GM21526 (cell line): ENCODE measurements at regions not wholly inside any gene's neighbourhood (a gene's known extent, or its start where the extent isn't known, plus 50 kb on each side); places are given as distances from the start of the nearest gene placed in this dataset.

Experiments
- ATAC-seq: cut with Tn5 transposase; IDR thresholded peaks from one replicate; pipeline ENCODE4 v1.9.1; 2021; ENCODE audit warnings: moderate library complexity; ENCODE audit not compliant: unreplicated experiment, low FRiP score

GRCh38 chr1:87937831-87938395 is 609.2 kb downstream of the LMO4 start:
- no peak for ATAC-seq

- no peak for ATAC-seq
Measured at GRCh38 chr1:87938631-87939030, 610.0 kb downstream of the LMO4 start.

GRCh38 chr1:87939444-87939843 is 610.8 kb downstream of the LMO4 start:
- ATAC-seq: no peak

GRCh38 chr1:87940421-87940820 is 611.7 kb downstream of the LMO4 start:
- ATAC-seq: no peak

GRCh38 chr1:87941337-87941946 is 612.8 kb downstream of the LMO4 start:
- ATAC-seq: no peak

GRCh38 chr1:87942165-87942564 is 613.5 kb downstream of the LMO4 start:
- no peak for ATAC-seq

GRCh38 chr1:87949711-87950110 is 621.0 kb downstream of the LMO4 start:
- no peak for ATAC-seq

- ATAC-seq: no peak
Measured at GRCh38 chr1:87950369-87950768, 621.7 kb downstream of the LMO4 start.

GRCh38 chr1:87951409-87951808 is 622.7 kb downstream of the LMO4 start:
- no peak for ATAC-seq

- no peak for ATAC-seq
Measured at GRCh38 chr1:87951852-87952251, 623.2 kb downstream of the LMO4 start.

- no peak for ATAC-seq
Measured at GRCh38 chr1:87953121-87953520, 624.4 kb downstream of the LMO4 start.

- peak; percentile 78 for ATAC-seq
Measured at GRCh38 chr1:87953732-87954344, 625.2 kb downstream of the LMO4 start.

- no peak for ATAC-seq
Measured at GRCh38 chr1:87955038-87955437, 626.4 kb downstream of the LMO4 start.

- no peak for ATAC-seq
Measured at GRCh38 chr1:87956072-87956471, 627.4 kb downstream of the LMO4 start.

- no peak for ATAC-seq
Measured at GRCh38 chr1:87956750-87957149, 628.1 kb downstream of the LMO4 start.

GRCh38 chr1:87957331-87957730 is 628.7 kb downstream of the LMO4 start:
- no peak for ATAC-seq

GRCh38 chr1:87958201-87958600 is 629.5 kb downstream of the LMO4 start:
- no peak for ATAC-seq

GRCh38 chr1:87958716-87959115 is 630.0 kb downstream of the LMO4 start:
- ATAC-seq: no peak

GRCh38 chr1:87959236-87959635 is 630.6 kb downstream of the LMO4 start:
- no peak for ATAC-seq

GRCh38 chr1:87961992-87962391 is 633.3 kb downstream of the LMO4 start:
- no peak for ATAC-seq

- ATAC-seq: no peak
Measured at GRCh38 chr1:87963556-87963955, 634.9 kb downstream of the LMO4 start.

- ATAC-seq: no peak
Measured at GRCh38 chr1:87965193-87965592, 636.5 kb downstream of the LMO4 start.
